Right ventricle myocardium inferior (tissue), 1 donor: ENCODE measurements at regions not wholly inside any gene's neighbourhood (a gene's known extent, or its start where the extent isn't known, plus 50 kb on each side); places are given as distances from the start of the nearest gene placed in this dataset. TPM values are rescaled to one million over a fixed set of nuclear protein-coding genes. Genes with fewer than 3 reads are reported as not detected.

Source experiments
- microRNA-seq: library from miRNA; unstranded; fragments of <30 nt; microRNA quantifications from one replicate; pipeline ENCODE4 v1.2.0, GENCODE V29; 2020
- donor health status: DM: no; HTN: yes; CAD: no; lungs with severe emphysema.

Small RNA genes in the stretch of these regions (microRNA-seq; reads per million reads assigned to microRNA genes)
- gene MIR3680-2, result not detected
